Esophagus (tissue), 2 donors: ENCODE measurements at regions not wholly inside any gene's neighbourhood (a gene's known extent, or its start where the extent isn't known, plus 50 kb on each side); places are given as distances from the start of the nearest gene placed in this dataset.

Experiments used
- H3K27ac ChIP-seq, 2 donors: one replicate each; pipeline ENCODE4 v1.5.1; 2013; ENCODE audit warnings: low read depth in 2 of 2, mild to moderate bottlenecking in 2 of 2, inconsistent platforms in 1 of 2, low read length in 1 of 2, moderate library complexity in 1 of 2
- H3K27me3 ChIP-seq, 2 donors: one replicate each; pipeline ENCODE4 v1.6.1; 2013; ENCODE audit warnings: low read length in 2 of 2, control low read depth in 1 of 2, mild to moderate bottlenecking in 1 of 2; ENCODE audit not compliant: insufficient read depth in 2 of 2, control insufficient read depth in 1 of 2
- H3K36me3 ChIP-seq, 2 donors: one replicate each; pipeline ENCODE4 v1.6.1; 2013; ENCODE audit warnings: low read length in 1 of 2; ENCODE audit not compliant: control insufficient read depth in 2 of 2, insufficient read depth in 2 of 2
- H3K4me1 ChIP-seq, 2 donors: one replicate each; pipeline ENCODE4 v1.6.1; 2013; ENCODE audit warnings: low read length in 1 of 2; ENCODE audit not compliant: control insufficient read depth in 2 of 2, insufficient read depth in 2 of 2
- H3K4me3 ChIP-seq, 2 donors: one replicate each; pipeline ENCODE4 v1.5.1; 2013; ENCODE audit warnings: low read length in 2 of 2, mild to moderate bottlenecking in 2 of 2, low read depth in 1 of 2, moderate library complexity in 1 of 2
- H3K9me3 ChIP-seq, 2 donors: one replicate each; pipeline ENCODE4 v1.6.1; 2013; ENCODE audit warnings: mild to moderate bottlenecking in 2 of 2, low read depth in 1 of 2, low read length in 1 of 2, moderate library complexity in 1 of 2; ENCODE audit not compliant: control insufficient read depth in 2 of 2, insufficient read depth in 1 of 2
- WGBS, 2 donors: extraction: QIAGEN DNeasy Blood & Tissue Kit; methylation state at CpG; one replicate each; pipeline ENCODE4 v1.1.7; 2013; 5-methylcytosine and 5-hydroxymethylcytosine counted together
- donor health status: healthy with polysubstance abuse.
- donor health status: Bipolar disorder and iron deficiency.

DNA sequence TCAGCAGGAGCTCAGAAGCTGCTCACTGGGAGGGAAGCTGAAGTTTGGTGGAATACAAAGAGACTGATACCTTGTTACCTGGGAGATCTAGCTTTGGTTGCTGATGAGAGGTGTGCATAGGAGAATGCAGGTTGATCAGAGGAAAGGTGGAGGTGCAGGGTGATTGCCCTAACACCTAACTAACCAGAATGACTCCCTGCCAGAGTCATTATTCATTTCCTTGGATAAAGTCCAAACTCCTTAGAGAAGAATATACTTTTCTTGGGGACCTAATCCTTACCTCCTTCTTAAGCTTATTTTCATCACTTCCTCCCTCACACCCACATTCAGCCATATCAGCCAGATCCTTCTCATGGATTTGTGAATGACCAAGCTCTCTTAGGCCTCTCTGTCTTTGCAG is 814.2 kb upstream of the TENM4 start:
- Histone ChIP-seq H3K36me3 (no peaks in the 10 kb centered on the region), H3K4me3 (no peak overlapping the region), H3K27me3 (no peaks in the 10 kb centered on the region), H3K4me1 (no peaks in the 10 kb centered on the region), H3K27ac (no peak overlapping the region), H3K9me3 (peaks cover 0 to 3% of the 10 kb centered on the region in 2 donors)

DNA sequence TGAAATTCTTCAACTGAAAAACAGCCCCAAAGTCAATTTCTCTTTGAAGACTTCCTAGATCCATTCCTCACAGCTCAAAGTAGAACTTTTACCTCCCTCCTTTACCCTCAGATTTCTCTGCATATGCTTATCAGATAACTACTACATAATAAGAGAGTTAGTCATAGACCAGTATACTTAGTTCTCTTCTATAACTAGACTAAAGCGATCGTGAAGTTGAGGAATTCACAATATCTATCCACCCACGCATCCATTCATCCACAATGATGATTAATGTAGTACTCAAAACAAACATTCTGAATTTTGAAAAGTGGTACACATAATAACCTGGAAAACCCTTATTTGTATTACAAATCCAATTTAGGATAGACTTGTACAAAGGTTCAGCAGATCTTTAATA is 800.9 kb upstream of the TENM4 start:
- H3K4me1 ChIP-seq: no peaks in the 10 kb centered on the region
- no peak overlapping the region for H3K4me3 ChIP-seq
- H3K27ac ChIP-seq: no peak overlapping the region
- peaks cover 0 to 3% of the 10 kb centered on the region in 2 donors for H3K27me3 ChIP-seq
- 46 to 47% methylated on average over 3 of the region's 3 CpGs for WGBS, 2 donors
- peaks cover 0 to 3% of the 10 kb centered on the region in 2 donors for H3K9me3 ChIP-seq
- no peaks in the 10 kb centered on the region for H3K36me3 ChIP-seq

DNA sequence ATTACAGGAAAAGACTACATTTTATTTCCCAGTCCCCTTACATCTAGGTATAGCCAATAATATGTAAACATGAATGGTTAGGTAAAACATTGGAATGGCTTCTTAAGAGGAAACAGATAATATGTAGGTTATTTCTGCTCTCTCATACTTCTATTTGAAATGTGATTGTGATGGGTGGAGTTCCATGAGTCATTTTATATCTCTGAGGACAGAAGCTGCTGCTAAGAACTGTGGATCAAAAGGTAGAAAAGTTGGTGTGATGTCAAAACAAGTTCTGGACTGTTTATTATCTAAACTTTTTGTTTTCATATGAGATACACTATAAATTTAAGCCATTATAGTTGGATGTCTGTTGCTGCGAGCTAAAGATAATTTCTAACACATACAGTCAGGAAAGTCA is 799.4 kb upstream of the TENM4 start:
- Histone ChIP-seq H3K27ac (no peak overlapping the region), H3K27me3 (no peaks in the 10 kb centered on the region), H3K36me3 (no peaks in the 10 kb centered on the region), H3K4me1 (no peaks in the 10 kb centered on the region), H3K9me3 (peaks cover 0 to 3% of the 10 kb centered on the region in 2 donors), H3K4me3 (no peak overlapping the region)
- 54 to 58% methylated on average over 1 of the region's 1 CpG for WGBS, 2 donors

DNA sequence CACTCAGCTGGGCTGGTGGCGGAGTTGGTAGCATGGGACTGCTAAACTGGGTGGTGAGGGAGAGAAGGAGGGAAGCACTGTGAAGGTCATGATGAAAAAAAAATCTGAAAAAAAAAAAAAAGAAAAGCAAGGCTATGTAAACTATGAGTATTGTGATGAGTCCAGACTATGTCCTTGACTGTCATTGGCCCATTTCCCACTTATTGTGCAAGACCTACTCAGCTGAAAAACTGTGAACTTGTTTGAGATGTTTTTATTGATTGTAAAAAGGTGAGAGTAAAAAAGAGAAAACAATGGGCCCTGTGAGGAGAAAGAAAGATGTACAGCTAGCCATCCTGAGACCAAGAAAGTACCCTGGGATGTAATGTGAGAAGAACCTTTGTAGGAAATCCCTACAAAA is 798.4 kb upstream of the TENM4 start:
- no peaks in the 10 kb centered on the region for H3K4me1 ChIP-seq
- no peaks in the 10 kb centered on the region for H3K27me3 ChIP-seq
- H3K36me3 ChIP-seq: no peaks in the 10 kb centered on the region
- WGBS, 2 donors: 87 to 95% methylated on average over 1 of the region's 1 CpG
- peaks cover 0 to 3% of the 10 kb centered on the region in 2 donors for H3K9me3 ChIP-seq
- no peak overlapping the region for H3K4me3 ChIP-seq
- no peak overlapping the region for H3K27ac ChIP-seq

DNA sequence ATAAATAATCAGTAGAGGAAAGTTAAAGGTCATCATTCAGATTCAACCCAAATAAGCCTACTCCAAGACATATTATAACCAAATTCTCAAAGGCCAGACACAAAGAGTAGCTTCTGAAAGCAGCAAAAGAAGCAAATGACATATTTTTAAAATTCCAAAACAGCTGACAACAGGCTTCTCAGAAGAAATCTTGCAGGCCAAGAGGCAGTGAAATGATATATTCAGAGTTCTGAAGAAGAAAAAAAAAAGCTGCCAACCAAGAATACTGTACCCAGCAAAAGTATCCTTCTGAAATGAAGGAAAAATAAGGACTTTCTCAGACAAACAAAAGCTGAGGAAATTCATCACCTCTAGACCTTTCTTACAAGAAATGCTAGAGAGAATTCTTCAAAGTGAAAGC is 787.1 kb upstream of the TENM4 start:
- H3K36me3 ChIP-seq: no peaks in the 10 kb centered on the region
- no peak overlapping the region for H3K27ac ChIP-seq
- no peaks in the 10 kb centered on the region for H3K9me3 ChIP-seq
- H3K4me1 ChIP-seq: no peaks in the 10 kb centered on the region
- H3K27me3 ChIP-seq: no peaks in the 10 kb centered on the region
- no peak overlapping the region for H3K4me3 ChIP-seq

DNA sequence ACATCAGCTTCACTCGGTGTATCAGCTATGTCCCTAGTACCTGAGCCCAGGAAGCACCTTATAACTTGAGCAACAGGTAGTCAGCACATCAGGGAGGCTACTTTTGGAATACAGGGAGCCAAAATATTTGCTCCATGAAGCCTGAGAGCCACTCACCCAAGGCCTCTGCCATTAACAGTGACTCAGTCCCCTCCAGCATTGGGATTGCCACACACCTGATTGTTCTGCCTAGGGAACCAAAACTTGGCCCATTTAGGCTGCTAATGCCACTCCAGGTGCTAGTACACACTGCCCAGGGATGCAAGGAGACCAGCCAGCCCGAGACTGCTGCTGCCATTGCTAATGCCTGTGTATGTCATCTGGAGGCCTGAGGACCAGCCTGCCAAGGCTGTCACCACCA is 773.6 kb upstream of the TENM4 start:
- Histone ChIP-seq H3K4me3 (no peak overlapping the region), H3K4me1 (no peaks in the 10 kb centered on the region), H3K27ac (no peak overlapping the region), H3K36me3 (no peaks in the 10 kb centered on the region), H3K27me3 (no peaks in the 10 kb centered on the region), H3K9me3 (no peaks in the 10 kb centered on the region)
- WGBS, 2 donors: 69 to 70% methylated on average over 2 of the region's 2 CpGs

DNA sequence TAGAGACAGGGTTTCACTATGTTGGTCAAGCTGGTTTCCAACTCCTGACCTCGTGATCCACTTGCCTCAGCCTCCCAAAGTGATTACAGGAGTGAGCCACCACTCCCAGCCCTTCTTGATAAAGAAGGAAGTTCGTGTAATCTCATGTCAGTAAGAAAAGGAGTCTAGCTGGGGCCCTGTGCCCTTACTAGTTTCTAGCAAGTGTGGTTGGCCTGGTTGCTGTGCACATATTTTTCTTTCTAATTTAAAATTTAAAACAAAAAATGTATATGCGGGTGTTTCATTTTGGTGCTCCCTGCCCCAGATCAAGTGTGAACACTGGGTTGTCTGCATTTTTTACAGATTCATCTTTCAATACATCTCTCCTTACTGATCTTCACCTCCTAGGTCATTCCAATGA is 770.8 kb upstream of the TENM4 start:
- peaks cover 0 to 2% of the 10 kb centered on the region in 2 donors for H3K9me3 ChIP-seq
- no peaks in the 10 kb centered on the region for H3K27me3 ChIP-seq
- WGBS, 2 donors: 53 to 65% methylated on average over 3 of the region's 3 CpGs
- H3K36me3 ChIP-seq: no peaks in the 10 kb centered on the region
- no peak overlapping the region for H3K4me3 ChIP-seq
- no peaks in the 10 kb centered on the region for H3K4me1 ChIP-seq
- no peak overlapping the region for H3K27ac ChIP-seq

DNA sequence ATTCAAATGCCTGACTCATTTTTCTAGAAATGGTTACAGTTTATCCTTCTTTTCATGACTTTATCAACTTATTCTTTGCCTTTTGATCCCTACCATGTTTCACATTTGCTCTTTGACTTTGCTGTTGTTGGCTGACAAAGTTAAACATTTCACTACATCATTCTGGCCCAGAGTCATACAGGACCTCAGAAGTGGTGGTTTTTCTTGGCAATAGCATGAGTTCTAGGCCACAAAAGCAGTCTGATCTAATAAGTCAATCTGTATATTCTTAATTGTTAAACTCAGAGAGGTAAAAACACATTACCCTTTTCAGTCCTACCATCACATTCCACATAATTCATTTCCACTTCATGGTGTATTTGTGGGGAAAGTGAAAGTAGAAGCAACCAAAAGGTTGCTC is 763.2 kb upstream of the TENM4 start:
- Histone ChIP-seq H3K27me3 (no peaks in the 10 kb centered on the region), H3K4me1 (no peaks in the 10 kb centered on the region), H3K4me3 (no peak overlapping the region), H3K36me3 (no peaks in the 10 kb centered on the region), H3K27ac (no peak overlapping the region), H3K9me3 (peaks cover 0 to 2% of the 10 kb centered on the region in 2 donors)

DNA sequence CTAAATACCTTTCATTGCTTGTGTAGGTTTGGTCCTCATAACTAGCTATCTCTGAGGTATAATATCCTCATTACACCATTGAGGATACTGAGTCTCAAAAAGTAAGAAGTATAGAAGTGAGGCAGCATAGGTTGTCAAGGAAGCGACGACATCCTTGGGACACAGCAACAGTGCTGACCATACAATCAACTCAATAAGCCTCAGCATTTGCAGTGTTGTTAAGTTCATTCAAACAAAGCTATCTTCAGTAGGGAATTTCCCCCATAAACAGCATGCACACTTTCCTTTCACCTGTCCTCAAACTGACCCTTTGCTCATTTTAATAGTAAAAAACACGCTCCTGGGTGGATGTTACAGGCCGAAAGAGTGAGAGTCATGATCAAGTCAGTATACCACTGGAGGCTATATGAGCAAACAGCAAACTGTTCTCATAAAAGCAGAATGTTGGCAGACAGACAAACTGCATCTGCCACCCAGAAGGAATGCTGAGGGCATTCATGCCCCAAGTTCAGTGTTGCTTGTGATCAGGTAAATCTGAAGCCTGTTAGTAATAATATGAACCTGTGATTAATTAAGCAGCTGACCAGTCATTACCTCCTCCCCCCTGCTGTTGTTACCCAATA is 756.2 kb upstream of the TENM4 start:
- no peaks in the 10 kb centered on the region for H3K36me3 ChIP-seq
- no peaks in the 10 kb centered on the region for H3K4me1 ChIP-seq
- no peaks in the 10 kb centered on the region for H3K27me3 ChIP-seq
- H3K4me3 ChIP-seq: no peak overlapping the region
- no peak overlapping the region for H3K27ac ChIP-seq
- 73 to 77% methylated on average over 4 of the region's 4 CpGs for WGBS, 2 donors
- H3K9me3 ChIP-seq: no peaks in the 10 kb centered on the region

DNA sequence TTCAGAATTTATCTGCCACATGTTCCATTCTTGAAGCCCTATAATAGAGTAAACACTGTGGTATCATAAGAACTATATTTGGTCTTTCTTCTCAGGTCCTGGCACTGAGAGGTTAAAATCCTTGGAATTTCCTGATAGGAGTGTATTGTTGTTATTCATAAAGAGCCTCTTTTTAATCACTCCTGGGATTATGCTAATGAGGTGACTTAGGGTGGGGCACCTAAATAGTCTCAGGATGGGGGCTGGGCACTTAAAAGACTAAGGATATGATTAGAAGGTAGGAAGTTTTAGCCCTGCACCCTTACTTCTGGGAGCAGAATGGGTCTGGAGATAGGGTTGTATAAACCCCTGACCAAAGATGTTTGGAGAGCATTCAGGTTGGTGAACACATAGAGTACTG is 755.2 kb upstream of the TENM4 start:
- no peaks in the 10 kb centered on the region for H3K4me1 ChIP-seq
- no peaks in the 10 kb centered on the region for H3K36me3 ChIP-seq
- H3K27ac ChIP-seq: no peak overlapping the region
- no peaks in the 10 kb centered on the region for H3K9me3 ChIP-seq
- H3K27me3 ChIP-seq: no peaks in the 10 kb centered on the region
- H3K4me3 ChIP-seq: no peak overlapping the region
